HepG2 (cell line): ENCODE measurements at regions not wholly inside any gene's neighbourhood (a gene's known extent, or its start where the extent isn't known, plus 50 kb on each side); places are given as distances from the start of the nearest gene placed in this dataset.

Experiments used
- GATAD1 ChIP-seq: IDR thresholded peaks from 2 replicates; pipeline ENCODE4 v1.6.1; 2016; ENCODE audit warnings: missing genetic modification reagents, missing compliant biosample characterization
- HOMEZ ChIP-seq: IDR thresholded peaks from 2 replicates; pipeline ENCODE4 v1.6.1; 2016; ENCODE audit warnings: low read depth
- KAT8 ChIP-seq: IDR thresholded peaks from 2 replicates; pipeline ENCODE4 v1.6.1; 2016; ENCODE audit warnings: missing genetic modification reagents, missing compliant biosample characterization
- KDM1A ChIP-seq: IDR thresholded peaks from 2 replicates; pipeline ENCODE4 v1.6.1; 2016; ENCODE audit warnings: missing compliant biosample characterization
- NAIF1 ChIP-seq: sonication (generic); formaldehyde crosslinking; IDR thresholded peaks from 2 replicates; pipeline ENCODE4 v1.5.0; 2020; ENCODE audit warnings: mild to moderate bottlenecking, missing genetic modification reagents, borderline replicate concordance
- POLR2AphosphoS5 ChIP-seq: IDR thresholded peaks from 2 replicates; pipeline ENCODE4 v1.6.1; 2012; ENCODE audit warnings: low read depth, low read length
- PTBP1 ChIP-seq: fragments of 200-400 bp; formaldehyde crosslinking; IDR thresholded peaks from 2 replicates; pipeline ENCODE4 v1.6.1; 2018; ENCODE audit warnings: low read length, low read depth; ENCODE audit not compliant: poor library complexity, severe bottlenecking
- SMARCC2 ChIP-seq: fragments of 450-650 bp; IDR thresholded peaks from 2 replicates; pipeline ENCODE4 v1.6.1; 2017; ENCODE audit warnings: antibody characterized with exemption, mild to moderate bottlenecking
- SP2 ChIP-seq: sonication (generic); formaldehyde crosslinking; IDR thresholded peaks from 2 replicates; pipeline ENCODE4 v1.5.1; 2020; ENCODE audit warnings: mild to moderate bottlenecking, missing genetic modification reagents
- STAG1 ChIP-seq: sonication (generic); formaldehyde crosslinking; IDR thresholded peaks from 2 replicates; pipeline ENCODE4 v1.4.0; 2020; ENCODE audit warnings: missing genetic modification reagents
- ZFX ChIP-seq: sonication (generic); formaldehyde crosslinking; IDR thresholded peaks from 2 replicates; pipeline ENCODE4 v1.4.0; 2020; ENCODE audit warnings: mild to moderate bottlenecking, low read depth, missing genetic modification reagents, moderate library complexity
- ZFY ChIP-seq: sonication (generic); formaldehyde crosslinking; IDR thresholded peaks from 2 replicates; pipeline ENCODE4 v1.4.0; 2020; ENCODE audit warnings: missing genetic modification reagents
- ZNF12 ChIP-seq: sonication (generic); formaldehyde crosslinking; IDR thresholded peaks from 2 replicates; pipeline ENCODE4 v1.5.0; 2020; ENCODE audit warnings: missing genetic modification reagents
- ZNF367 ChIP-seq: sonication (generic); formaldehyde crosslinking; IDR thresholded peaks from 2 replicates; pipeline ENCODE4 v1.4.0; 2020; ENCODE audit warnings: missing genetic modification reagents, borderline replicate concordance
- ZNF451 ChIP-seq: sonication (generic); formaldehyde crosslinking; IDR thresholded peaks from 2 replicates; pipeline ENCODE4 v1.5.0; 2020; ENCODE audit warnings: mild to moderate bottlenecking, missing genetic modification reagents
- ZNF644 ChIP-seq: IDR thresholded peaks from 2 replicates; pipeline ENCODE4 v1.6.1; 2016; ENCODE audit warnings: low read depth
- TF ChIP-seq, protein P1 (sequence below): sonication (generic); formaldehyde crosslinking; IDR thresholded peaks from 2 replicates; pipeline ENCODE4 v1.5.0; 2020; ENCODE audit warnings: missing genetic modification reagents, mild to moderate bottlenecking, borderline replicate concordance
- TF ChIP-seq, protein P2 (sequence below): IDR thresholded peaks from 2 replicates; pipeline ENCODE4 v1.6.1; 2016; ENCODE audit warnings: mild to moderate bottlenecking, missing biosample characterization, missing genetic modification reagents
- TF ChIP-seq, protein P3 (sequence below): sonication (generic); formaldehyde crosslinking; IDR thresholded peaks from 2 replicates; pipeline ENCODE4 v1.5.1; 2020; ENCODE audit warnings: missing genetic modification reagents, mild to moderate bottlenecking, borderline replicate concordance
- TF ChIP-seq, protein P4 (sequence below): sonication (generic); formaldehyde crosslinking; conservative IDR thresholded peaks from 2 replicates; pipeline ENCODE4 v1.4.0; 2020; ENCODE audit warnings: missing genetic modification reagents
- TF ChIP-seq, protein P5 (sequence below): sonication (generic); formaldehyde crosslinking; IDR thresholded peaks from 2 replicates; pipeline ENCODE4 v1.8.1; 2023; ENCODE audit warnings: missing genetic modification reagents, mild to moderate bottlenecking, borderline replicate concordance
- TF ChIP-seq, protein P6 (sequence below): sonication (generic); formaldehyde crosslinking; IDR thresholded peaks from 2 replicates; pipeline ENCODE4 v1.8.1; 2022; ENCODE audit warnings: low read depth, mild to moderate bottlenecking, missing genetic modification reagents

- TF ChIP-seq HOMEZ (CRISPR knock-in tag) (peak; percentile 44; the same call in 1 of the 2 replicates), KAT8 (CRISPR knock-in tag) (peak; percentile 85), ZNF644 (peak; percentile 40; the same call in 1 of the 2 replicates), ZNF367 (CRISPR knock-in tag) (no peak), SMARCC2 (no peak), STAG1 (no peak), KDM1A (no peak), SP2 (CRISPR knock-in tag) (no peak), ZFY (peak; percentile 63; the same call in 1 of the 2 replicates), PTBP1 (no peak), ZNF12 (CRISPR knock-in tag) (no peak), GATAD1 (CRISPR knock-in tag) (peak; percentile 62), ZFX (CRISPR knock-in tag) (peak; percentile 61; the same call in 1 of the 2 replicates), ZNF451 (CRISPR knock-in tag) (no peak), POLR2AphosphoS5 (peak; percentile 53; the same call in 1 of the 2 replicates), NAIF1 (CRISPR knock-in tag) (no peak)
- TF ChIP-seq, protein P1, sequence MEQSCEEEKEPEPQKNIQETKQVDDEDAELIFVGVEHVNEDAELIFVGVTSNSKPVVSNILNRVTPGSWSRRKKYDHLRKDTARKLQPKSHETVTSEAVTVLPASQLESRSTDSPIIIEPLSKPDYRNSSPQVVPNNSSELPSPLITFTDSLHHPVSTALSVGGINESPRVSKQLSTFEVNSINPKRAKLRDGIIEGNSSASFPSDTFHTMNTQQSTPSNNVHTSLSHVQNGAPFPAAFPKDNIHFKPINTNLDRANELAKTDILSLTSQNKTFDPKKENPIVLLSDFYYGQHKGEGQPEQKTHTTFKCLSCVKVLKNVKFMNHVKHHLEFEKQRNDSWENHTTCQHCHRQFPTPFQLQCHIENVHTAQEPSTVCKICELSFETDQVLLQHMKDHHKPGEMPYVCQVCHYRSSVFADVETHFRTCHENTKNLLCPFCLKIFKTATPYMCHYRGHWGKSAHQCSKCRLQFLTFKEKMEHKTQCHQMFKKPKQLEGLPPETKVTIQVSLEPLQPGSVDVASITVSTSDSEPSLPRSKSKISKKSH (CRISPR knock-in tag), result no peak
- TF ChIP-seq, protein P2, sequence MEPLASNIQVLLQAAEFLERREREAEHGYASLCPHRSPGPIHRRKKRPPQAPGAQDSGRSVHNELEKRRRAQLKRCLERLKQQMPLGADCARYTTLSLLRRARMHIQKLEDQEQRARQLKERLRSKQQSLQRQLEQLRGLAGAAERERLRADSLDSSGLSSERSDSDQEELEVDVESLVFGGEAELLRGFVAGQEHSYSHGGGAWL (CRISPR knock-in tag), result no peak
- TF ChIP-seq, protein P3, sequence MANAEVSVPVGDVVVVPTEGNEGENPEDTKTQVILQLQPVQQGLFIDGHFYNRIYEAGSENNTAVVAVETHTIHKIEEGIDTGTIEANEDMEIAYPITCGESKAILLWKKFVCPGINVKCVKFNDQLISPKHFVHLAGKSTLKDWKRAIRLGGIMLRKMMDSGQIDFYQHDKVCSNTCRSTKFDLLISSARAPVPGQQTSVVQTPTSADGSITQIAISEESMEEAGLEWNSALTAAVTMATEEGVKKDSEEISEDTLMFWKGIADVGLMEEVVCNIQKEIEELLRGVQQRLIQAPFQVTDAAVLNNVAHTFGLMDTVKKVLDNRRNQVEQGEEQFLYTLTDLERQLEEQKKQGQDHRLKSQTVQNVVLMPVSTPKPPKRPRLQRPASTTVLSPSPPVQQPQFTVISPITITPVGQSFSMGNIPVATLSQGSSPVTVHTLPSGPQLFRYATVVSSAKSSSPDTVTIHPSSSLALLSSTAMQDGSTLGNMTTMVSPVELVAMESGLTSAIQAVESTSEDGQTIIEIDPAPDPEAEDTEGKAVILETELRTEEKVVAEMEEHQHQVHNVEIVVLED (CRISPR knock-in tag), result no peak
- TF ChIP-seq, protein P4, sequence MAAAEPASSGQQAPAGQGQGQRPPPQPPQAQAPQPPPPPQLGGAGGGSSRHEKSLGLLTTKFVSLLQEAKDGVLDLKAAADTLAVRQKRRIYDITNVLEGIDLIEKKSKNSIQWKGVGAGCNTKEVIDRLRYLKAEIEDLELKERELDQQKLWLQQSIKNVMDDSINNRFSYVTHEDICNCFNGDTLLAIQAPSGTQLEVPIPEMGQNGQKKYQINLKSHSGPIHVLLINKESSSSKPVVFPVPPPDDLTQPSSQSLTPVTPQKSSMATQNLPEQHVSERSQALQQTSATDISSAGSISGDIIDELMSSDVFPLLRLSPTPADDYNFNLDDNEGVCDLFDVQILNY (CRISPR knock-in tag), result no peak
- TF ChIP-seq, protein P5, sequence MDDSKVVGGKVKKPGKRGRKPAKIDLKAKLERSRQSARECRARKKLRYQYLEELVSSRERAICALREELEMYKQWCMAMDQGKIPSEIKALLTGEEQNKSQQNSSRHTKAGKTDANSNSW (CRISPR knock-in tag), result no peak
- TF ChIP-seq, protein P6, sequence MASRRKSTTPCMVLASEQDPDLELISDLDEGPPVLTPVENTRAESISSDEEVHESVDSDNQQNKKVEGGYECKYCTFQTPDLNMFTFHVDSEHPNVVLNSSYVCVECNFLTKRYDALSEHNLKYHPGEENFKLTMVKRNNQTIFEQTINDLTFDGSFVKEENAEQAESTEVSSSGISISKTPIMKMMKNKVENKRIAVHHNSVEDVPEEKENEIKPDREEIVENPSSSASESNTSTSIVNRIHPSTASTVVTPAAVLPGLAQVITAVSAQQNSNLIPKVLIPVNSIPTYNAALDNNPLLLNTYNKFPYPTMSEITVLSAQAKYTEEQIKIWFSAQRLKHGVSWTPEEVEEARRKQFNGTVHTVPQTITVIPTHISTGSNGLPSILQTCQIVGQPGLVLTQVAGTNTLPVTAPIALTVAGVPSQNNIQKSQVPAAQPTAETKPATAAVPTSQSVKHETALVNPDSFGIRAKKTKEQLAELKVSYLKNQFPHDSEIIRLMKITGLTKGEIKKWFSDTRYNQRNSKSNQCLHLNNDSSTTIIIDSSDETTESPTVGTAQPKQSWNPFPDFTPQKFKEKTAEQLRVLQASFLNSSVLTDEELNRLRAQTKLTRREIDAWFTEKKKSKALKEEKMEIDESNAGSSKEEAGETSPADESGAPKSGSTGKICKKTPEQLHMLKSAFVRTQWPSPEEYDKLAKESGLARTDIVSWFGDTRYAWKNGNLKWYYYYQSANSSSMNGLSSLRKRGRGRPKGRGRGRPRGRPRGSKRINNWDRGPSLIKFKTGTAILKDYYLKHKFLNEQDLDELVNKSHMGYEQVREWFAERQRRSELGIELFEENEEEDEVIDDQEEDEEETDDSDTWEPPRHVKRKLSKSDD, result no peak
Measured at GRCh38 chr10:45557275-45557905, 115.2 kb downstream of the ZFAND4 start (continued).
